Endothelial cell of umbilical vein (primary cell): ENCODE measurements at regions not wholly inside any gene's neighbourhood (a gene's known extent, or its start where the extent isn't known, plus 50 kb on each side); places are given as distances from the start of the nearest gene placed in this dataset.

Experiments
- BruUV-seq: library from RNA; stranded (reverse); fragments of 400-500 nt; replicated peaks from 2 replicates; lab custom pipeline; 2021; lab: Mats Ljungman, UMichigan
- CTCF ChIA-PET: fragments of 300-600, 350-600 bp; sonication (Branson Sonifier 250); formaldehyde crosslinking; loops from one replicate; lab custom pipeline; 2021; ENCODE audit warnings: antibody characterized with exemption, inconsistent platforms; lab: Charles Lee
- POLR2A ChIA-PET: fragments of 300-600, 350-600 bp; sonication (Branson Sonifier 250); formaldehyde crosslinking; loops from one replicate; lab custom pipeline; 2021; ENCODE audit warnings: antibody characterized with exemption, inconsistent platforms; lab: Charles Lee
- DNase-seq: peaks from one replicate; pipeline ENCODE4 v3.0.0-alpha.2; 2011; ENCODE audit warnings: low read depth, low spot score
- FAIRE-seq: peaks from 2 replicates; lab custom pipeline; 2011; peaks lifted over from hg19 to GRCh38; lab: Jason Lieb, UNC
- H2AFZ ChIP-seq: 2 replicates; pipeline ENCODE4 v1.6.0; 2012; ENCODE audit warnings: low read depth, low read length, control low read depth, inconsistent platforms
- H3K27ac ChIP-seq: 2 replicates; pipeline ENCODE4 v1.5.1; 2011; ENCODE audit warnings: low read depth, mild to moderate bottlenecking, control low read depth, low read length, moderate library complexity; ENCODE audit not compliant: insufficient read depth
- H3K27me3 ChIP-seq, 2 experiments: 2 replicates each; pipeline versions ENCODE4 v1.6.0 to v1.6.1; 2011; ENCODE audit warnings: low read length in 2 of 2, mixed read lengths in 1 of 2; ENCODE audit not compliant: control insufficient read depth in 2 of 2, insufficient read depth in 2 of 2
- H3K36me3 ChIP-seq, 2 experiments: 2 replicates in 1 of 2; 3 replicates in 1 of 2; pipeline ENCODE4 v1.5.1; 2011; ENCODE audit warnings: low read length in 2 of 2, mild to moderate bottlenecking in 1 of 2, moderate library complexity in 1 of 2; ENCODE audit not compliant: control insufficient read depth in 2 of 2, insufficient read depth in 2 of 2; ENCODE audit errors: extremely low read depth in 1 of 2
- H3K4me1 ChIP-seq: 3 replicates; pipeline ENCODE4 v1.5.1; 2011; ENCODE audit warnings: mild to moderate bottlenecking, low read length; ENCODE audit not compliant: control insufficient read depth, insufficient read depth; ENCODE audit errors: extremely low read depth
- H3K4me2 ChIP-seq: 2 replicates; pipeline ENCODE4 v1.6.1; 2011; ENCODE audit warnings: low read length, control low read depth, mixed read lengths; ENCODE audit not compliant: insufficient read depth
- H3K4me3 ChIP-seq, 3 experiments: fragments of 200-600 bp in 1 of 3; sonication (generic), shearing (Covaris generic) in 1 of 3; replicated peaks in 1 of 3; 2 replicates each; pipeline ENCODE4 v1.5.1; 2011 to 2016; ENCODE audit warnings: control low read depth in 3 of 3, low read length in 3 of 3, mild to moderate bottlenecking in 2 of 3, inconsistent platforms in 1 of 3, low read depth in 1 of 3, moderate library complexity in 1 of 3; ENCODE audit not compliant: insufficient read depth in 1 of 3
- H3K79me2 ChIP-seq: 2 replicates; pipeline ENCODE4 v1.6.0; 2012; ENCODE audit warnings: low read length, inconsistent platforms; ENCODE audit not compliant: control insufficient read depth, insufficient read depth
- H3K9ac ChIP-seq: replicated peaks from 2 replicates; pipeline ENCODE3; 2011; ENCODE audit warnings: low read length, control low read depth; ENCODE audit not compliant: insufficient read depth; ENCODE audit errors: extremely low read depth
- H3K9me1 ChIP-seq: replicated peaks from 3 replicates; pipeline ENCODE4 v1.6.0; 2011; ENCODE audit warnings: mild to moderate bottlenecking, low read length; ENCODE audit not compliant: control insufficient read depth, insufficient read depth; ENCODE audit errors: extremely low read depth
- H3K9me3 ChIP-seq: replicated peaks from 2 replicates; pipeline ENCODE4 v1.5.1; 2012; ENCODE audit warnings: low read length, inconsistent platforms; ENCODE audit not compliant: control insufficient read depth, insufficient read depth
- H4K20me1 ChIP-seq: replicated peaks from 2 replicates; pipeline ENCODE3; 2011; ENCODE audit warnings: mild to moderate bottlenecking, low read length; ENCODE audit not compliant: control insufficient read depth, insufficient read depth; ENCODE audit errors: extremely low read depth
- CTCF ChIP-seq, 2 donors: IDR thresholded peaks; 1 replicate in 1 of 2; 2 replicates in 1 of 2; pipeline ENCODE4 v1.5.1; 2011; ENCODE audit warnings: low read length in 2 of 2, mild to moderate bottlenecking in 2 of 2, moderate library complexity in 2 of 2, control low read depth in 1 of 2, inconsistent platforms in 1 of 2, low read depth in 1 of 2; ENCODE audit not compliant: insufficient read depth in 1 of 2; ENCODE audit errors: extremely low read depth in 1 of 2
- EZH2 ChIP-seq: IDR thresholded peaks from 2 replicates; pipeline ENCODE4 v1.6.1; 2012; ENCODE audit warnings: borderline replicate concordance, low read depth, mild to moderate bottlenecking, moderate library complexity, low read length, inconsistent platforms; ENCODE audit not compliant: severe bottlenecking
- FOS ChIP-seq: IDR thresholded peaks from 2 replicates; pipeline ENCODE4 v1.6.1; 2011; ENCODE audit warnings: mild to moderate bottlenecking, low read length, moderate library complexity, borderline replicate concordance; ENCODE audit not compliant: insufficient read depth
- GATA2 ChIP-seq: IDR thresholded peaks from 2 replicates; pipeline ENCODE4 v1.7.0; 2011; ENCODE audit warnings: low read depth, mild to moderate bottlenecking, moderate library complexity, mixed read lengths, low read length; ENCODE audit not compliant: insufficient read length, insufficient read depth
- JUN ChIP-seq: IDR thresholded peaks from 2 replicates; pipeline ENCODE4 v1.6.1; 2011; ENCODE audit warnings: borderline replicate concordance, low read depth; ENCODE audit not compliant: insufficient read length, insufficient read depth
- MAX ChIP-seq: IDR thresholded peaks from 2 replicates; pipeline ENCODE4 v1.6.1; 2011; ENCODE audit not compliant: insufficient read depth, insufficient read length
- MYC ChIP-seq: IDR thresholded peaks from one replicate; pipeline ENCODE4 v1.6.1; 2011; ENCODE audit warnings: mild to moderate bottlenecking, low read depth, low read length
- POLR2A ChIP-seq: IDR thresholded peaks from 2 replicates; pipeline ENCODE4 v1.6.1; 2012; ENCODE audit warnings: low read depth, mild to moderate bottlenecking, control low read depth, low read length
- POLR2AphosphoS5 ChIP-seq: IDR thresholded peaks from 2 replicates; pipeline ENCODE4 v1.6.1; 2012; ENCODE audit warnings: low read depth, mild to moderate bottlenecking, control low read depth, low read length, moderate library complexity; ENCODE audit not compliant: insufficient read depth
- dilution Hi-C: fragments of 300-500 bp; cut with MboI; formaldehyde crosslinking; loops from one replicate; pipeline ENCODE4 v1.15.0; 2019; ENCODE audit warnings: low sequenced_read_pairs; ENCODE audit not compliant: extremely low pct_ligation_motif_present
- intact Hi-C: fragments of 100-400 bp; cut with micrococcal nuclease; formaldehyde crosslinking; loops from one replicate; pipeline ENCODE4 v1.10.0; 2022

- Histone ChIP-seq H3K27ac (no peak overlapping the region), H3K27me3 (no peaks in the 10 kb centered on the region), H3K4me2 (no peak overlapping the region), H3K9me3 (no peaks in the 10 kb centered on the region), H3K4me3 (no peak overlapping the region), H2AFZ (no peak overlapping the region), H3K4me1 (no peaks in the 10 kb centered on the region), H3K36me3 (no peaks in the 10 kb centered on the region), H4K20me1 (no peaks in the 10 kb centered on the region), H3K9me1 (no peaks in the 10 kb centered on the region), H3K9ac (no peak overlapping the region), H3K79me2 (no peaks in the 10 kb centered on the region)
- TF ChIP-seq FOS (no peak), MAX (no peak), MYC (no peak), POLR2AphosphoS5 (no peak), JUN (no peak), EZH2 (no peak), CTCF (IDR thresholded peaks at IDR 0.05; ENCODE audit: extremely low read depth in 1 of 2, insufficient read depth in 1 of 2, low read depth in 1 of 2, low read length in 2 of 2) (no peak), POLR2A (no peak), GATA2 (no peak)
- no TSS peak for BruUV-seq
- intact Hi-C loops (no loop called here), dilution Hi-C loops (no loop called here)
- FAIRE-seq (no peak), DNase-seq (no peak)
- ChIA-PET POLR2A (no interaction called here), CTCF (interaction anchor here (0.7 to 1.9 kb wide), 5 partner anchors 8 to 96 kb away, joined by 3 to 5 read pairs (median 3); no protein-coding TSS in a partner anchor)
Observed at GRCh38 chr11:26078231-26078821, 253.6 kb upstream of the ANO3 start.
